ENCODE measurements at regions not wholly inside any gene's neighbourhood (a gene's known extent, or its start where the extent isn't known, plus 50 kb on each side); places are given as distances from the start of the nearest gene placed in this dataset.

- Mint-ChIP-seq H3K9me3 (no peaks in the 10 kb centered on the region), H3K36me3 (ENCODE audit: low read depth) (no peaks in the 10 kb centered on the region), H3K27me3 (ENCODE audit: low read depth) (no peaks in the 10 kb centered on the region), H3K27ac (ENCODE audit: unreplicated experiment) (no peak overlapping the region), H3K4me1 (no peaks in the 10 kb centered on the region), H3K4me3 (no peak overlapping the region)
- no peak for TF ChIP-seq CTCF (conservative IDR thresholded peaks at IDR 0.05)
- no peak for DNase-seq (ENCODE audit: low read depth, low spot score)
These were observed 201.4 kb downstream of the CHRM3 start for GRCh38 chr1:239587574-239588369.

GRCh38 chr1:239590556-239590955, 204.2 kb downstream of the CHRM3 start:
- Mint-ChIP-seq H3K9me3 (no peaks in the 10 kb centered on the region), H3K36me3 (ENCODE audit: low read depth) (no peaks in the 10 kb centered on the region), H3K4me3 (no peak overlapping the region), H3K4me1 (no peaks in the 10 kb centered on the region), H3K27me3 (ENCODE audit: low read depth) (no peaks in the 10 kb centered on the region), H3K27ac (ENCODE audit: unreplicated experiment) (no peak overlapping the region)
- TF ChIP-seq CTCF (conservative IDR thresholded peaks at IDR 0.05): no peak
- no peak for DNase-seq (ENCODE audit: low read depth, low spot score)

- H3K9me3 Mint-ChIP-seq: no peaks in the 10 kb centered on the region
- peaks cover 4% of the 10 kb centered on the region for H3K4me1 Mint-ChIP-seq
- TF ChIP-seq CTCF (conservative IDR thresholded peaks at IDR 0.05): no peak
- DNase-seq (ENCODE audit: low read depth, low spot score): no peak
- no peaks in the 10 kb centered on the region for H3K36me3 Mint-ChIP-seq (ENCODE audit: low read depth)
- H3K27ac Mint-ChIP-seq (ENCODE audit: unreplicated experiment): no peak overlapping the region
- H3K27me3 Mint-ChIP-seq (ENCODE audit: low read depth): no peaks in the 10 kb centered on the region
- no peak overlapping the region for H3K4me3 Mint-ChIP-seq
These were observed 207.2 kb downstream of the CHRM3 start for GRCh38 chr1:239593527-239593926.

- Mint-ChIP-seq H3K27ac (ENCODE audit: unreplicated experiment) (no peak overlapping the region), H3K36me3 (ENCODE audit: low read depth) (no peaks in the 10 kb centered on the region), H3K4me1 (peaks cover 4% of the 10 kb centered on the region), H3K4me3 (no peak overlapping the region), H3K9me3 (no peaks in the 10 kb centered on the region), H3K27me3 (ENCODE audit: low read depth) (no peaks in the 10 kb centered on the region)
- no peak for DNase-seq (ENCODE audit: low read depth, low spot score)
- no peak for TF ChIP-seq CTCF (conservative IDR thresholded peaks at IDR 0.05)
These were observed 214.2 kb downstream of the CHRM3 start for GRCh38 chr1:239600588-239600987.

- Mint-ChIP-seq H3K4me3 (no peak overlapping the region), H3K9me3 (no peaks in the 10 kb centered on the region), H3K36me3 (ENCODE audit: low read depth) (no peaks in the 10 kb centered on the region), H3K27me3 (ENCODE audit: low read depth) (no peaks in the 10 kb centered on the region), H3K4me1 (peaks cover 4% of the 10 kb centered on the region), H3K27ac (ENCODE audit: unreplicated experiment) (no peak overlapping the region)
- no peak for DNase-seq (ENCODE audit: low read depth, low spot score)
- no peak for TF ChIP-seq CTCF (conservative IDR thresholded peaks at IDR 0.05)
These were observed 214.7 kb downstream of the CHRM3 start for GRCh38 chr1:239601108-239601507.
